ENCODE measurements at regions not wholly inside any gene's neighbourhood (a gene's known extent, or its start where the extent isn't known, plus 50 kb on each side); places are given as distances from the start of the nearest gene placed in this dataset.

DNA sequence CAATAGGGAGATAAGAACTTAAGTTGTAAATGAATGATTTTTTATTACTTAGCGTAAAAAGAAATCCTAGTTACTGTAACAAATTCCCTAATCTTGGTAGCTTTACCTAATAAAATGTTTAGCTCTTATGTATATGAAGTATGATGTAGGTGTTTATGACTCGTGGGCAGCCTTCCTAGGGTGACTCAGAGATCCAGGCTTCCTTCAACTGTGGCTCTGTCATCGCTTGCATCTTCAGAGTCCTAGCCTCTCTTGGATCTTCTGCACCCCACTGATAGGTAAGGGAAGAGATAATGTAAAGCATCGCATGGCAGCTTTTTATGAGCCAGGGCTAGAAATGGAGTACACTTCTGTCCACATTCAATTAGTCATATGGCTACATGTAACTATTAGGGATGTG is 165.6 kb upstream of the GLRA2 start:
- CTCF ChIA-PET (ENCODE audit: low intra/inter-chr PET ratio, low total read pairs) = no interaction called here

More for the DNA sequence above, 165.6 kb upstream of the GLRA2 start:
- Histone ChIP-seq H3K4me3 (replicated peaks in 1 of 3; ENCODE audit: insufficient read depth in 1 of 3, low read depth in 2 of 3, low read length in 3 of 3) (no peak overlapping the region), H3K27ac (ENCODE audit: extremely low read length, insufficient read depth, low read length) (no peak overlapping the region), H3K79me2 (ENCODE audit: insufficient read depth, low read length) (no peaks in the 10 kb centered on the region), H4K20me1 (ENCODE audit: insufficient read depth, low read length) (no peaks in the 10 kb centered on the region), H3K27me3 (ENCODE audit: control insufficient read depth in 1 of 2, insufficient read depth in 2 of 2, low read length in 2 of 2) (no peaks in the 10 kb centered on the region), H3K4me1 (ENCODE audit: insufficient read depth, low read length) (no peaks in the 10 kb centered on the region), H3K9me3 (ENCODE audit: low read length) (no peaks in the 10 kb centered on the region), H2AFZ (ENCODE audit: low read length) (no peak overlapping the region), H3K36me3 (replicated peaks in 1 of 2; ENCODE audit: control insufficient read depth in 1 of 2, insufficient read depth in 2 of 2, low read length in 2 of 2) (no peaks in the 10 kb centered on the region), H3K4me2 (ENCODE audit: low read depth, low read length) (no peak overlapping the region), H3K9ac (ENCODE audit: insufficient read depth, low read depth, low read length) (no peak overlapping the region)
- WGBS (ENCODE audit: low lambda C conversion rate) = 20% methylated on average over 3 of the region's 4 CpGs
- ATAC-seq (no peak), FAIRE-seq (no peak), DNase-seq (ENCODE audit: low spot score) (no peak)
- POLR2A ChIA-PET = no interaction called here
- intact Hi-C loops (cut with micrococcal nuclease; ENCODE audit: unreplicated experiment) (no loop called here), in situ Hi-C loops (cut with HindIII; ENCODE audit: extremely low pct_ligation_motif_present, low pct_unique_long_range_greater_than_20kb) (no loop called here)
- BruUV-seq (replicated peaks) = no TSS peak
- no peak for TF ChIP-seq ERF (CRISPR knock-in tag; IDR thresholded peaks at IDR 0.05)
- no peak for TF ChIP-seq ZNF484 (CRISPR knock-in tag; IDR thresholded peaks at IDR 0.05; ENCODE audit: borderline replicate concordance, low read depth)
- TF ChIP-seq ZSCAN31 (CRISPR knock-in tag; IDR thresholded peaks at IDR 0.05; ENCODE audit: low read depth) = no peak
- no peak for TF ChIP-seq CTCF (CRISPR knock-in tag; IDR thresholded peaks at IDR 0.05)
- no peak for TF ChIP-seq SPEN (CRISPR knock-in tag; IDR thresholded peaks at IDR 0.05; ENCODE audit: low read depth)
- TF ChIP-seq, protein P1, sequence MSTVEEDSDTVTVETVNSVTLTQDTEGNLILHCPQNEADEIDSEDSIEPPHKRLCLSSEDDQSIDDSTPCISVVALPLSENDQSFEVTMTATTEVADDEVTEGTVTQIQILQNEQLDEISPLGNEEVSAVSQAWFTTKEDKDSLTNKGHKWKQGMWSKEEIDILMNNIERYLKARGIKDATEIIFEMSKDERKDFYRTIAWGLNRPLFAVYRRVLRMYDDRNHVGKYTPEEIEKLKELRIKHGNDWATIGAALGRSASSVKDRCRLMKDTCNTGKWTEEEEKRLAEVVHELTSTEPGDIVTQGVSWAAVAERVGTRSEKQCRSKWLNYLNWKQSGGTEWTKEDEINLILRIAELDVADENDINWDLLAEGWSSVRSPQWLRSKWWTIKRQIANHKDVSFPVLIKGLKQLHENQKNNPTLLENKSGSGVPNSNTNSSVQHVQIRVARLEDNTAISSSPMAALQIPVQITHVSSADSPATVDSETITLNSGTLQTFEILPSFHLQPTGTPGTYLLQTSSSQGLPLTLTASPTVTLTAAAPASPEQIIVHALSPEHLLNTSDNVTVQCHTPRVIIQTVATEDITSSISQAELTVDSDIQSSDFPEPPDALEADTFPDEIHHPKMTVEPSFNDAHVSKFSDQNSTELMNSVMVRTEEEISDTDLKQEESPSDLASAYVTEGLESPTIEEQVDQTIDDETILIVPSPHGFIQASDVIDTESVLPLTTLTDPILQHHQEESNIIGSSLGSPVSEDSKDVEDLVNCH (CRISPR knock-in tag; IDR thresholded peaks at IDR 0.05) = no peak
- TF ChIP-seq ZBTB21 (CRISPR knock-in tag; IDR thresholded peaks at IDR 0.05) = no peak
- TF ChIP-seq, protein P2, sequence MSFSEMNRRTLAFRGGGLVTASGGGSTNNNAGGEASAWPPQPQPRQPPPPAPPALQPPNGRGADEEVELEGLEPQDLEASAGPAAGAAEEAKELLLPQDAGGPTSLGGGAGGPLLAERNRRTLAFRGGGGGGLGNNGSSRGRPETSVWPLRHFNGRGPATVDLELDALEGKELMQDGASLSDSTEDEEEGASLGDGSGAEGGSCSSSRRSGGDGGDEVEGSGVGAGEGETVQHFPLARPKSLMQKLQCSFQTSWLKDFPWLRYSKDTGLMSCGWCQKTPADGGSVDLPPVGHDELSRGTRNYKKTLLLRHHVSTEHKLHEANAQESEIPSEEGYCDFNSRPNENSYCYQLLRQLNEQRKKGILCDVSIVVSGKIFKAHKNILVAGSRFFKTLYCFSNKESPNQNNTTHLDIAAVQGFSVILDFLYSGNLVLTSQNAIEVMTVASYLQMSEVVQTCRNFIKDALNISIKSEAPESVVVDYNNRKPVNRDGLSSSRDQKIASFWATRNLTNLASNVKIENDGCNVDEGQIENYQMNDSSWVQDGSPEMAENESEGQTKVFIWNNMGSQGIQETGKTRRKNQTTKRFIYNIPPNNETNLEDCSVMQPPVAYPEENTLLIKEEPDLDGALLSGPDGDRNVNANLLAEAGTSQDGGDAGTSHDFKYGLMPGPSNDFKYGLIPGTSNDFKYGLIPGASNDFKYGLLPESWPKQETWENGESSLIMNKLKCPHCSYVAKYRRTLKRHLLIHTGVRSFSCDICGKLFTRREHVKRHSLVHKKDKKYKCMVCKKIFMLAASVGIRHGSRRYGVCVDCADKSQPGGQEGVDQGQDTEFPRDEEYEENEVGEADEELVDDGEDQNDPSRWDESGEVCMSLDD (CRISPR knock-in tag; IDR thresholded peaks at IDR 0.05; ENCODE audit: borderline replicate concordance) = no peak
- TF ChIP-seq FOSL2 (CRISPR knock-in tag; IDR thresholded peaks at IDR 0.05) = no peak
- no peak for TF ChIP-seq ZNF280B (CRISPR knock-in tag; IDR thresholded peaks at IDR 0.05; ENCODE audit: borderline replicate concordance)
- no peak for TF ChIP-seq KMT2A (CRISPR knock-in tag; IDR thresholded peaks at IDR 0.05)
- no peak for TF ChIP-seq ZBTB20 (CRISPR knock-in tag; IDR thresholded peaks at IDR 0.05; ENCODE audit: borderline replicate concordance, low read depth)
